Transverse colon (tissue), 4 donors: ENCODE measurements at regions not wholly inside any gene's neighbourhood (a gene's known extent, or its start where the extent isn't known, plus 50 kb on each side); places are given as distances from the start of the nearest gene placed in this dataset.

ENCODE experiments used
- POLR2A ChIP-seq: fragments of 450-650 bp; IDR thresholded peaks from one replicate; pipeline ENCODE4 v1.6.1; 2016; ENCODE audit warnings: antibody characterized with exemption, mild to moderate bottlenecking, moderate library complexity
- POLR2AphosphoS5 ChIP-seq, 3 donors: sonication (generic); formaldehyde crosslinking; IDR thresholded peaks; one replicate each; pipeline ENCODE4 v1.6.1; 2016; ENCODE audit warnings: antibody characterized with exemption in 3 of 3
- TF ChIP-seq, protein P1 (sequence below), 5 experiments: fragments of 200-600 bp in 3 of 5; fragments of 450-650 bp in 2 of 5; sonication (generic) in 3 of 5; IDR thresholded peaks; 1 replicate in 2 of 5; 2 replicates in 3 of 5; pipeline ENCODE4 v1.5.1; 2016 to 2017; ENCODE audit warnings: antibody characterized with exemption in 5 of 5, inconsistent platforms in 3 of 5, mild to moderate bottlenecking in 2 of 5, moderate library complexity in 1 of 5

DNA sequence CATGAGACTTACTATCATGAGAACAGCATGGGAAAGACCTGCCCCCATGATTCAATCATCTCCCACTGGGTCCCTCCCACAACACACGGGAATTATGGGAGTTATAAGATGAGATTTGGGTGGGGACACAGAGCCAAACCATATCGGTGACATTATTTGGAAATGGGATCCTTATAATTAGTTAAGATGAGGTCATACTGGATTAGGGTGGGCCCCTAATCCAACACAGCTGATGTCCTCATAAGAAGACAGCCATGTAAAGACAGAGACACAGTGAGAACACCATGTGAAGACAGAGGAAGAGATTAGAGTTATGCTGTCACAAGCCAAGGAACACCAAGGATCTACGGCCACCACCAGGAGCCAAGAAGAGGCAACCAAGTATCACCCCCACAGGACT is 161.7 kb downstream of the SPTSSA start:
- TF ChIP-seq, protein P1, sequence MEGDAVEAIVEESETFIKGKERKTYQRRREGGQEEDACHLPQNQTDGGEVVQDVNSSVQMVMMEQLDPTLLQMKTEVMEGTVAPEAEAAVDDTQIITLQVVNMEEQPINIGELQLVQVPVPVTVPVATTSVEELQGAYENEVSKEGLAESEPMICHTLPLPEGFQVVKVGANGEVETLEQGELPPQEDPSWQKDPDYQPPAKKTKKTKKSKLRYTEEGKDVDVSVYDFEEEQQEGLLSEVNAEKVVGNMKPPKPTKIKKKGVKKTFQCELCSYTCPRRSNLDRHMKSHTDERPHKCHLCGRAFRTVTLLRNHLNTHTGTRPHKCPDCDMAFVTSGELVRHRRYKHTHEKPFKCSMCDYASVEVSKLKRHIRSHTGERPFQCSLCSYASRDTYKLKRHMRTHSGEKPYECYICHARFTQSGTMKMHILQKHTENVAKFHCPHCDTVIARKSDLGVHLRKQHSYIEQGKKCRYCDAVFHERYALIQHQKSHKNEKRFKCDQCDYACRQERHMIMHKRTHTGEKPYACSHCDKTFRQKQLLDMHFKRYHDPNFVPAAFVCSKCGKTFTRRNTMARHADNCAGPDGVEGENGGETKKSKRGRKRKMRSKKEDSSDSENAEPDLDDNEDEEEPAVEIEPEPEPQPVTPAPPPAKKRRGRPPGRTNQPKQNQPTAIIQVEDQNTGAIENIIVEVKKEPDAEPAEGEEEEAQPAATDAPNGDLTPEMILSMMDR (IDR thresholded peaks at IDR 0.05), result no peak
- TF ChIP-seq POLR2AphosphoS5 (IDR thresholded peaks at IDR 0.05) (no peak), POLR2A (no peak)
